ENCODE measurements at regions not wholly inside any gene's neighbourhood (a gene's known extent, or its start where the extent isn't known, plus 50 kb on each side); places are given as distances from the start of the nearest gene placed in this dataset.

GRCh38 chr13:87274209-87274819 lies 396.9 kb upstream of the SLITRK5 start:
- TF ChIP-seq CTCF (optimal IDR thresholded peaks at IDR 0.05 in 1 of 3, IDR thresholded peaks at IDR 0.05 in 1 of 3, conservative IDR thresholded peaks at IDR 0.05 in 1 of 3; ENCODE audit: extremely low read depth in 1 of 3, insufficient read depth in 2 of 3, low read length in 3 of 3) (peak; percentile 40 to 66 (median 50)), EZH2 (IDR thresholded peaks at IDR 0.05; ENCODE audit: low read length) (no peak)
